Mesothelial cell of epicardium (in vitro differentiated cells): ENCODE measurements at regions not wholly inside any gene's neighbourhood (a gene's known extent, or its start where the extent isn't known, plus 50 kb on each side); places are given as distances from the start of the nearest gene placed in this dataset.

ENCODE experiments used
- DNase-seq, 2 experiments: peaks; one replicate each; pipeline ENCODE4 v3.0.0; 2021; ENCODE audit warnings: low spot score in 2 of 2; ENCODE audit not compliant: unreplicated experiment in 2 of 2
- H3K27ac Mint-ChIP-seq: 2 replicates; pipeline ENCODE4 v1.8.0; 2021; ENCODE audit warnings: mixed read lengths
- H3K27me3 Mint-ChIP-seq: 2 replicates; pipeline ENCODE4 v1.8.0; 2021; ENCODE audit warnings: low read depth, mixed read lengths
- H3K36me3 Mint-ChIP-seq: 2 replicates; pipeline ENCODE4 v1.8.0; 2021; ENCODE audit warnings: mixed read lengths
- H3K4me1 Mint-ChIP-seq: 2 replicates; pipeline ENCODE4 v1.8.0; 2021; ENCODE audit warnings: mixed read lengths
- H3K4me3 Mint-ChIP-seq: 2 replicates; pipeline ENCODE4 v1.8.0; 2021; ENCODE audit warnings: mild to moderate bottlenecking, moderate library complexity, mixed read lengths
- H3K9me3 Mint-ChIP-seq: 2 replicates; pipeline ENCODE4 v1.8.0; 2021; ENCODE audit warnings: mixed read lengths
- CTCF ChIP-seq: fragments of 200-600 bp; sonication (generic); IDR thresholded peaks from one replicate; pipeline ENCODE4 v1.5.0; 2021; ENCODE audit warnings: antibody characterized with exemption; ENCODE audit not compliant: unreplicated experiment

- peaks cover 27% of the 10 kb centered on the region for H3K4me1 Mint-ChIP-seq
- no peak overlapping the region for H3K4me3 Mint-ChIP-seq
- H3K27me3 Mint-ChIP-seq = no peaks in the 10 kb centered on the region
- DNase-seq = no peak
- H3K27ac Mint-ChIP-seq = no peak overlapping the region
- H3K9me3 Mint-ChIP-seq = peaks cover 3% of the 10 kb centered on the region
- TF ChIP-seq CTCF = no peak
- no peaks in the 10 kb centered on the region for H3K36me3 Mint-ChIP-seq
Measured at GRCh38 chr13:40375489-40376171, 290.8 kb downstream of the FOXO1 start.

GRCh38 chr13:40376296-40376849 is 290.1 kb downstream of the FOXO1 start:
- Mint-ChIP-seq H3K9me3 (peaks cover 3% of the 10 kb centered on the region), H3K27me3 (no peaks in the 10 kb centered on the region), H3K4me1 (peaks cover 20% of the 10 kb centered on the region), H3K36me3 (no peaks in the 10 kb centered on the region), H3K4me3 (no peak overlapping the region), H3K27ac (no peak overlapping the region)
- TF ChIP-seq CTCF = no peak
- DNase-seq = no peak

GRCh38 chr13:40376867-40377535 is 289.4 kb downstream of the FOXO1 start:
- H3K4me1 Mint-ChIP-seq = peaks cover 19% of the 10 kb centered on the region
- no peaks in the 10 kb centered on the region for H3K36me3 Mint-ChIP-seq
- no peak for TF ChIP-seq CTCF
- no peak overlapping the region for H3K27ac Mint-ChIP-seq
- peaks cover 3% of the 10 kb centered on the region for H3K9me3 Mint-ChIP-seq
- no peak overlapping the region for H3K4me3 Mint-ChIP-seq
- DNase-seq = no peak
- H3K27me3 Mint-ChIP-seq = no peaks in the 10 kb centered on the region

GRCh38 chr13:40377783-40378182 is 288.7 kb downstream of the FOXO1 start:
- Mint-ChIP-seq H3K36me3 (no peaks in the 10 kb centered on the region), H3K27ac (no peak overlapping the region), H3K4me1 (peaks cover 22% of the 10 kb centered on the region), H3K27me3 (no peaks in the 10 kb centered on the region), H3K9me3 (peaks cover 3% of the 10 kb centered on the region), H3K4me3 (no peak overlapping the region)
- no peak for TF ChIP-seq CTCF
- no peak for DNase-seq

GRCh38 chr13:40379196-40379595 is 287.2 kb downstream of the FOXO1 start:
- Mint-ChIP-seq H3K4me1 (peaks cover 21% of the 10 kb centered on the region), H3K36me3 (no peaks in the 10 kb centered on the region), H3K27me3 (no peaks in the 10 kb centered on the region), H3K27ac (no peak overlapping the region), H3K9me3 (peaks cover 3% of the 10 kb centered on the region), H3K4me3 (no peak overlapping the region)
- no peak for TF ChIP-seq CTCF
- DNase-seq = no peak
